ENCODE measurements at regions not wholly inside any gene's neighbourhood (a gene's known extent, or its start where the extent isn't known, plus 50 kb on each side); places are given as distances from the start of the nearest gene placed in this dataset.

GRCh38 chr10:78770167-78771090 lies 298.3 kb upstream of the ZMIZ1 start:
- DNase-seq: no peak

- DNase-seq: no peak
Measured at GRCh38 chr10:78771260-78771659, 297.5 kb upstream of the ZMIZ1 start.

GRCh38 chr10:78771808-78772455 lies 296.8 kb upstream of the ZMIZ1 start:
- no peak for DNase-seq

GRCh38 chr10:78772486-78772885 lies 296.3 kb upstream of the ZMIZ1 start:
- no peak for DNase-seq

GRCh38 chr10:78772986-78773530 lies 295.7 kb upstream of the ZMIZ1 start:
- no peak for DNase-seq

GRCh38 chr10:78774614-78774998 lies 294.2 kb upstream of the ZMIZ1 start:
- DNase-seq: no peak

GRCh38 chr10:78774999-78775711 lies 293.6 kb upstream of the ZMIZ1 start:
- DNase-seq: no peak

- no peak for DNase-seq
Measured at GRCh38 chr10:78775891-78776290, 292.9 kb upstream of the ZMIZ1 start.

GRCh38 chr10:78776756-78777155 lies 292.0 kb upstream of the ZMIZ1 start:
- no peak for DNase-seq

GRCh38 chr10:78777466-78777865 lies 291.3 kb upstream of the ZMIZ1 start:
- no peak for DNase-seq

GRCh38 chr10:78777867-78778266 lies 290.9 kb upstream of the ZMIZ1 start:
- DNase-seq: no peak

- DNase-seq: no peak
Measured at GRCh38 chr10:78778444-78779338, 290.1 kb upstream of the ZMIZ1 start.

- no peak for DNase-seq
Measured at GRCh38 chr10:78779339-78779955, 289.3 kb upstream of the ZMIZ1 start.

- DNase-seq: no peak
Measured at GRCh38 chr10:78780551-78780961, 288.2 kb upstream of the ZMIZ1 start.

GRCh38 chr10:78781251-78781913 lies 287.4 kb upstream of the ZMIZ1 start:
- DNase-seq: no peak

- no peak for DNase-seq
Measured at GRCh38 chr10:78781991-78782390, 286.8 kb upstream of the ZMIZ1 start.

- no peak for DNase-seq
Measured at GRCh38 chr10:78782441-78782840, 286.3 kb upstream of the ZMIZ1 start.

- no peak for DNase-seq
Measured at GRCh38 chr10:78783753-78784152, 285.0 kb upstream of the ZMIZ1 start.

GRCh38 chr10:78784546-78784945 lies 284.2 kb upstream of the ZMIZ1 start:
- DNase-seq: no peak

- no peak for DNase-seq
Measured at GRCh38 chr10:78785066-78785465, 283.7 kb upstream of the ZMIZ1 start.

- no peak for DNase-seq
Measured at GRCh38 chr10:78785991-78786390, 282.8 kb upstream of the ZMIZ1 start.
